IPS-15b (cell line): ENCODE measurements at regions not wholly inside any gene's neighbourhood (a gene's known extent, or its start where the extent isn't known, plus 50 kb on each side); places are given as distances from the start of the nearest gene placed in this dataset.

Source experiments
- H3K27me3 ChIP-seq: one replicate; pipeline ENCODE4 v1.6.1; 2013; ENCODE audit warnings: low read length; ENCODE audit not compliant: control insufficient read depth, insufficient read depth
- H3K36me3 ChIP-seq: one replicate; pipeline ENCODE4 v1.6.1; 2013; ENCODE audit warnings: low read length; ENCODE audit not compliant: control insufficient read depth, insufficient read depth
- H3K4me1 ChIP-seq: one replicate; pipeline ENCODE4 v1.6.1; 2013; ENCODE audit warnings: mild to moderate bottlenecking, low read length; ENCODE audit not compliant: control insufficient read depth, insufficient read depth
- H3K4me3 ChIP-seq: one replicate; pipeline ENCODE4 v1.5.1; 2013; ENCODE audit warnings: low read depth, low read length
- H3K9ac ChIP-seq: one replicate; pipeline ENCODE4 v1.6.1; 2013; ENCODE audit warnings: low read depth, mild to moderate bottlenecking, low read length
- H3K9me3 ChIP-seq: one replicate; pipeline ENCODE4 v1.6.1; 2013; ENCODE audit warnings: mild to moderate bottlenecking, low read length; ENCODE audit not compliant: control insufficient read depth, insufficient read depth

DNA sequence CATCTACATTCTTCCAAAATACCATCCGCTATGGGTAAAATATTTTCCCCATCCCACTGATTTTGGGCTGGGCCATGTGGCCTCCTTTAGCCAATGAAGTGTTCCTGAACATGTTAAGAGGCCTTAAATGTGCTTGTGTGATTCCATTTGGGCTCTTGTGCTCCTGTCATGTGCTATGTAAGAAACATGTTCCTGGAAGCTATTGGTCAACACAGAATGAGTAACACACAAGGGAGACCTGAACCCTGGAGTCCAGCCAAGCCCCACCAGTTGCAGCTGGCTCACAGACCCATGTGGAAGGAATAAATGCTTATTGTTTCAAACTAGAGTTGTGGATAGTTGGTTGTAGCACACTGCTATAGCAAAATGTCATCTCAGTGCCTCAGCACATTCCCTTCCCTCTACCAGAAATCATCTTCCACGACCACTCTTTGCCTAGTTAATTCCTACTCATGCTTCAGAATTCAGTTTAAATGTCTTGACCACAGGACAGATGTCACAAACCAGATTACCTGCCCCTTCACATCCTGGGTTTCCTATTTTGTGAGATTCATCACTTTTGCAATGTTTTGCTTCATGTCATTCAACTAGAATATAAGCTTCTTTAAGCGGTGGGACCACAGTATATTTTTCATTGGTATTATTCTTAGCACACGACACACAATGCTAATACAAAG, 217.3 kb upstream of the EEA1 start:
- H3K4me1 ChIP-seq: no peaks in the 10 kb centered on the region
- no peaks in the 10 kb centered on the region for H3K27me3 ChIP-seq
- H3K9ac ChIP-seq: no peak overlapping the region
- no peak overlapping the region for H3K4me3 ChIP-seq
- no peaks in the 10 kb centered on the region for H3K36me3 ChIP-seq
- no peaks in the 10 kb centered on the region for H3K9me3 ChIP-seq

- H3K9me3 ChIP-seq: no peaks in the 10 kb centered on the region
- no peaks in the 10 kb centered on the region for H3K4me1 ChIP-seq
- no peaks in the 10 kb centered on the region for H3K36me3 ChIP-seq
- H3K27me3 ChIP-seq: no peaks in the 10 kb centered on the region
- H3K4me3 ChIP-seq: no peak overlapping the region
- H3K9ac ChIP-seq: no peak overlapping the region
Measured at GRCh38 chr12:93146970-93147369, 217.9 kb upstream of the EEA1 start.

DNA sequence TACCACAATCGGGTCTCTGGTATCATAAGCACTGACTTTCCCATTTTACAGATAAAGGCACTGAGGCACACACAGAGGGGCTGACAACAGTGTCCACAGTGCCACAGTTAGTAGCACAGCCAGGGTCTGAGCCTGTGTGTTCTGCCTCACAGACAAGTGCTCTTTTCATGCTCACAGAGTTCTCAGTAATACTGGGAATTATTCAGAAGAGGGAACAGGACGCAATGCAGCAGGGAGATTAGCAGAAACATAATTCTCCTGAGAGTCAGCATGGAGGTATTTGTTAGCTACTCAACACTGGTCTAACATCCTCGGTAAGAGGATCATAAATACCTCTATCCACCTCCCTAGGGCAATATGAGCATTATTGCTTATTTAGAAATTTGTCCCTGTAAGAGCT, 219.3 kb upstream of the EEA1 start:
- Histone ChIP-seq H3K9me3 (no peaks in the 10 kb centered on the region), H3K4me1 (no peaks in the 10 kb centered on the region), H3K9ac (no peak overlapping the region), H3K27me3 (no peaks in the 10 kb centered on the region), H3K36me3 (no peaks in the 10 kb centered on the region), H3K4me3 (no peak overlapping the region)

DNA sequence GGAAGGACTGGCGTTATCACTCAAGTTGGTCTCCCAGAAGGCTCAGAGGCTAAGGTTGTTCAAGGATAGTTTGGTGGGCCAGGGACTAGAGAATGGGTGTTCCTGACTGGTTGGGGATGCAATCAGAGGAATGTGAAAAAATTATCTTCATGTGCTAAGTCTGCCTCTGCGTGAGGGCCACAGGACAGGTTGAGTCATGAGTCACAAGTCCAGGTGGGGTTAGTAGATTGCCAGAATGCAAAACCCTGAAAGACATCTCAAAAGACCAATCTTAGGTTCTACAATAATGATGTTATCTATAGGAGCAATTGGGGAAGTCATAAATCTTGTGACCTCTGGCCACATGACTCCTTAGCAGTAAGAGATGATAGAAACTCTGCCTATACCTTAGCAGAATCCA, 220.1 kb upstream of the EEA1 start:
- H3K27me3 ChIP-seq: no peaks in the 10 kb centered on the region
- no peaks in the 10 kb centered on the region for H3K36me3 ChIP-seq
- H3K4me3 ChIP-seq: no peak overlapping the region
- no peaks in the 10 kb centered on the region for H3K9me3 ChIP-seq
- no peak overlapping the region for H3K9ac ChIP-seq
- no peaks in the 10 kb centered on the region for H3K4me1 ChIP-seq

DNA sequence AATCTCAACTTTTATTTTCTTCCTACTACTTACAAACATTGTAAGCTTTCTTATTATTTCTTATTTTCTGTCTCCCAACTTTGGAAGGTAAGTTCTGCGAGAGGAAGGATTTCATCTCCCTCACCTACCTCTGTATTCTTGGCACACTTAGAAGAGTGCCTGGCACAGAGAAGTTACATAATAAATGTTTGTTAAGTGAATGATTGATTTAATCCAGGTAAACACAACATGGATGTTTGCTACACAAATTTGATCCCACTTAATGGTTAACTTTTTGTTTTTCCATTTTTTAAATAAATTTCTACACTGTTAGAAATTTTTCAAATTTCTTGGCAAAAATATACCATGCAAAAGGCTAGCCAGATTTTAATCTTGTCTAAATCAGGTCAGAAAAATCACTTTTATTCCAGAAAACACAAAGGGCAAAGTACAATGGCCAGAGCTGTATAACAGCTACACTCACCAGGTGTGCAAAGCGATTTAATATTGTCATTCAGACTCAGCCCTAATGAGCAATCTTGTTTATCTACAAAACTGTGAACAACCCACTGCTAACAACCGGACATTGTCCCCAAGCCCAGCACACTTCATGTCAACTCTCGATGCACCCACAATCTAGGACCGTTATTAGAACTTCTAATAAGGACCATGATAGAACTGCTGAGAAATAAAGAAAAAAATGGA, 222.1 kb upstream of the EEA1 start:
- no peaks in the 10 kb centered on the region for H3K4me1 ChIP-seq
- no peak overlapping the region for H3K9ac ChIP-seq
- no peaks in the 10 kb centered on the region for H3K9me3 ChIP-seq
- H3K4me3 ChIP-seq: no peak overlapping the region
- H3K36me3 ChIP-seq: no peaks in the 10 kb centered on the region
- no peaks in the 10 kb centered on the region for H3K27me3 ChIP-seq

DNA sequence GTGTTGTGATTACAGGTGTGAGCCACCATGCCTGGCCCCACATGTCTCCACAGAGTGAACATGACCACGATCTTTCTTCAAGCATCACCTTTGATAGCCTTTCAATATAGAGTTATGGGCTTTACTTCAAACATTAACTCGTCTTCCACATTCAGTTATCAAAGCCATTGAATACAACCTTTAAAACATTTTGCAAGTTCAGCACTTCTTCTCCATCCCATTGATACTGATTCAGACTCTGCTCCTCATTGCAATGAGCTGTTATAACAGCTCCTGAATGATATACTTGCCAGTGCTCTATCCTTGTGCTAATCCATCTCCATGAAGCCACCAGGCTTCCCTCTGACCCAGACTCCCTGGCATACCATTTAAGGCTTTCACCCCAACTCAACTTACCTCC, 223.5 kb upstream of the EEA1 start:
- H3K4me1 ChIP-seq: no peaks in the 10 kb centered on the region
- H3K9me3 ChIP-seq: no peaks in the 10 kb centered on the region
- no peak overlapping the region for H3K4me3 ChIP-seq
- no peak overlapping the region for H3K9ac ChIP-seq
- H3K36me3 ChIP-seq: no peaks in the 10 kb centered on the region
- no peaks in the 10 kb centered on the region for H3K27me3 ChIP-seq

GRCh38 chr12:93153321-93153720, 224.2 kb upstream of the EEA1 start:
- no peaks in the 10 kb centered on the region for H3K36me3 ChIP-seq
- H3K4me3 ChIP-seq: no peak overlapping the region
- H3K4me1 ChIP-seq: no peaks in the 10 kb centered on the region
- no peaks in the 10 kb centered on the region for H3K27me3 ChIP-seq
- H3K9me3 ChIP-seq: no peaks in the 10 kb centered on the region
- no peak overlapping the region for H3K9ac ChIP-seq

- Histone ChIP-seq H3K9me3 (no peaks in the 10 kb centered on the region), H3K4me1 (no peaks in the 10 kb centered on the region), H3K36me3 (no peaks in the 10 kb centered on the region), H3K9ac (no peak overlapping the region), H3K4me3 (no peak overlapping the region), H3K27me3 (no peaks in the 10 kb centered on the region)
Measured at GRCh38 chr12:93154096-93154728, 223.5 kb upstream of the NUDT4 start.

DNA sequence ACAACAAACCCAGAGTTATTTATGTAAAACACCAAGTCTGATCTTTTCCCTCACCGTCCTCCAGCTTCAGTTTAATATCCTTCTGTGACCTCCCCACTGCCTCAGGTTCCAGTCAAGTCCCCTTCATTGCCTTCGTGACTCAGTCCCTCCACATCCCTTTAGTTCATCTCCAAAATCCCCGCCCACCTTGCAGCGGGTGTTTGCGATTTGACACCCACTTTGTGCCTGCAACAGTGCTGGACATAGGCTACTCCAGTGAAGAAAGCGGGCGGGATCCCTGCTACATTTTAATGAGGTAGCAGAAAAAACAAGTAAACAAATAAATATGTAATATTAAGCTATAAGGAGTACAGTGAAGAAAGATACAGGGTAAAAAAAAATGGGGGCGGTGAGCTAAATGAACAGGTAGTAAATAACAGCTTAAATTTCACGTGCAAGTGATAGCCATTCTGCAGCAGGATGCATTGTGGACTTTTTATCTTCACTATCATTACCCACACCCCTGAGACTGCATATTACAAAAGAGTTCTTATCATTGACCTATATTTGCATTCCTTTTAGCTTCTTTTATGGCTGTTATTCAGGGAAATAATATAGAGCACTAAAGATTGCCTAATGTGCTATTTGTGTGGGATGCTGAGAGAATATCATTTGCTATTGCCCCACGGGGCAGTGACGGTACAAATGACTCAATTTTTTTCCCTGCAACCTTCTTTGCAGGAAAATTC, 222.8 kb upstream of the NUDT4 start:
- Histone ChIP-seq H3K4me3 (no peak overlapping the region), H3K4me1 (no peaks in the 10 kb centered on the region), H3K9me3 (no peaks in the 10 kb centered on the region)

DNA sequence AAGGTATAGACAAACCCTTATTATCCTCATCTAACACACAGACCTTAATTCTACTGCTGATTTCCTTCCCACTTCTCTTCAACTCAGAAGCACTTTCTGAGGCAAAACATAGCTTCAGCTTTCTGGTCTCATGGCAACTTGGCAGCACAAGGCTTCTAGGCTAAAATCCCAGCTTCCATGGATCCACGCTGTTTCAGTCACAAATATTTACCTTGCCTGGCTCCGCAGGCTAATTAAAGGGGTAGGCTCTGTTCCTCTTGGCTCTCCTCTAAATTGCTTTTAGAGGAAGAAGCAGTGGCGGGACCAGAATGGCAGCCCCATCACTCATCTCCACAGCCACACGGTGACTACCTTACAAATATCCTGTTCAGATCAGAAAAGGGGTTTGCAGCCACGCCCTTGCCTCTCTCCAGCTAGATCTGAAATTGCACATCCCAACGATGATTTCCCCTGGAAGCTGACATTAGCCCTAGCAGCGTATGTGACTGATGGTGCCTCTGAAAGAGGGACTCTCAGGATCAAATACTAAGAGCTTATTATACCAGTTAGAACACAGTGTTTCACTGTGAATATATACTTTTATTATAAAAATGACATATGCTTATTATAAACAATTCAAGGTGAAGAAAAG, 221.5 kb upstream of the NUDT4 start:
- Histone ChIP-seq H3K4me3 (no peak overlapping the region), H3K36me3 (no peaks in the 10 kb centered on the region), H3K9ac (no peak overlapping the region), H3K4me1 (no peaks in the 10 kb centered on the region), H3K27me3 (no peaks in the 10 kb centered on the region), H3K9me3 (no peaks in the 10 kb centered on the region)

More for the DNA sequence above, 222.8 kb upstream of the NUDT4 start:
- Histone ChIP-seq H3K27me3 (no peaks in the 10 kb centered on the region), H3K36me3 (no peaks in the 10 kb centered on the region), H3K9ac (no peak overlapping the region)

DNA sequence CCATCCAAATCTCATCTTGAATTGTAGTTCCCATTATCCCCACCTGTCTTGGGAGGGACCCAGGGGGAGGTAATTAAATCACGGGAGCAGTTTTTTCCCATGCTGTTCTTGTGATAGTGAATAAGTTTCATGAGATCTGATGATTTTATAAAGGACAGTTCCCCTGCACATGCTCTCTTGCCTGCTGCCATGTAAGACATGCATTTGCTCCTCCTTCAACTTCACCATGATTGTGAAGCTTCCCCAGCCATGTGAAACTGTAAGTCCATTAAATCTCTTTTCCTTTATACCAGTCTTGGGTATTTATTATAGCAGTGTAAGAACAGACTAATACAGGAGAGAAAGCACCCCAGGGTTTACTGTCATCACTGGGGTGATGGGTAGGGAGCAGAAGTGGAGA, 220.4 kb upstream of the NUDT4 start:
- Histone ChIP-seq H3K27me3 (no peaks in the 10 kb centered on the region), H3K4me1 (no peaks in the 10 kb centered on the region), H3K9ac (no peak overlapping the region), H3K36me3 (no peaks in the 10 kb centered on the region), H3K4me3 (no peak overlapping the region), H3K9me3 (no peaks in the 10 kb centered on the region)
